KMS-11 (cell line): ENCODE measurements at regions not wholly inside any gene's neighbourhood (a gene's known extent, or its start where the extent isn't known, plus 50 kb on each side); places are given as distances from the start of the nearest gene placed in this dataset.

Experiments used
- H2AFZ ChIP-seq: fragments of 200-600 bp; sonication (generic); 2 replicates; pipeline ENCODE4 v1.6.1; 2016; ENCODE audit warnings: antibody characterized with exemption, mixed run types, low read depth
- H3K27ac ChIP-seq: fragments of 200-600 bp; sonication (generic); 2 replicates; pipeline ENCODE4 v1.6.1; 2016; ENCODE audit warnings: mild to moderate bottlenecking, mixed run types
- H3K27me3 ChIP-seq: fragments of 200-600 bp; sonication (generic); 2 replicates; pipeline ENCODE4 v1.6.1; 2017; ENCODE audit warnings: mild to moderate bottlenecking, low read depth, mixed run types, moderate library complexity; ENCODE audit not compliant: insufficient read depth
- H3K36me3 ChIP-seq: fragments of 200-600 bp; sonication (generic); 2 replicates; pipeline ENCODE4 v1.6.1; 2017; ENCODE audit warnings: mild to moderate bottlenecking, mixed run types; ENCODE audit not compliant: insufficient read depth
- H3K4me1 ChIP-seq: fragments of 200-600 bp; sonication (generic); 2 replicates; pipeline ENCODE4 v1.6.1; 2016; ENCODE audit warnings: mild to moderate bottlenecking, low read depth, mixed run types; ENCODE audit not compliant: poor library complexity, severe bottlenecking
- H3K4me2 ChIP-seq: fragments of 200-600 bp; sonication (generic); 2 replicates; pipeline ENCODE4 v1.7.0; 2016; ENCODE audit warnings: mild to moderate bottlenecking, mixed run types
- H3K4me3 ChIP-seq: fragments of 200-600 bp; sonication (generic); IDR thresholded peaks from 2 replicates; pipeline ENCODE4 v1.6.1; 2017; ENCODE audit warnings: low read depth, low read length, mixed read lengths; ENCODE audit not compliant: insufficient read depth
- H3K79me2 ChIP-seq: fragments of 200-600 bp; sonication (generic); 2 replicates; pipeline ENCODE4 v1.6.1; 2016; ENCODE audit warnings: low read depth, mixed run types; ENCODE audit not compliant: insufficient read depth
- H3K9ac ChIP-seq: fragments of 200-600 bp; sonication (generic); 2 replicates; pipeline ENCODE4 v1.6.1; 2016; ENCODE audit warnings: mild to moderate bottlenecking, mixed run types
- H4K20me1 ChIP-seq: fragments of 200-600 bp; sonication (generic); 2 replicates; pipeline ENCODE4 v1.6.1; 2016; ENCODE audit warnings: mild to moderate bottlenecking, mixed run types; ENCODE audit not compliant: insufficient read depth
- TF ChIP-seq, protein P1 (sequence below): fragments of 200-600 bp; sonication (generic); conservative IDR thresholded peaks from 2 replicates; pipeline ENCODE4 v1.6.1; 2017; ENCODE audit warnings: low read depth, mild to moderate bottlenecking, antibody characterized with exemption, low read length, moderate library complexity, mixed read lengths

DNA sequence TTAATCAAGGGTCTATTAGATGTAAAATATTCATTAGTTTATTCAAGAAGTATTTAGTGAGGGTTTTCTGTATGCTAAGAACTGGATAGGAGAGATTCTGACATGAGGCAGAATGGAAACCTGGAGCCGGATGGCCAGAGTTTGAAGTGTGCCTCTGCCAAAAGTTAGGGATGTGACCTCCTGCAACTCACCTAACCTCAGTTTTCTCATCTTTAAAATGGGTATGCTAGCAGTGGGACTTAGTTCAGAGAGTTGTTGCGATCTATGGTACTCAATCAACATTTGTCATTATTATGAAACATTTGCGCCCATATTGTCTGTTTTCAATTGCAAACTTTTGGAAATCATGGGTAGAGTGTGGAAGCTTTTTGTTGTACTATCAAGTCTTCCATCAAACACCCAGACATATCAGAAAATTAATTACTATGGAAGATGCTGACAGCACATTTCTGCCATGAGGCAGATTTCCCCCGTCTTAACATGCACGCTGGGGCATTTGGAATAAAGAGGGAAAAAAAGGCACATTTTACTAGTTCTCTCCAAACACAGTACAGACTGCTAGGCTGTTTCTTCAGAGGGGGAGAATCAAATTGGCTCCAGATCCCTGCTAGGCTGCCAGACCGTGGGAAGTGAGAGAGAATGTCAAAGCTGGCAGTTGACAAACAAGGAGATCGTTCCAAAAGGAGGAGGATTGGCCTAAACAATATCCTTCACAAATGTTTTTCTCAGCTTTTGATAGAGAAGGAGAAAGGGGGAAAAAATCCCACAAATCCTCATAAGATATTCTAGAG is 205.3 kb upstream of the TSHZ2 start:
- no peak overlapping the region for H3K4me3 ChIP-seq
- no peaks in the 10 kb centered on the region for H3K27me3 ChIP-seq
- H3K79me2 ChIP-seq, result no peaks in the 10 kb centered on the region
- no peaks in the 10 kb centered on the region for H3K36me3 ChIP-seq
- no peak overlapping the region for H3K4me2 ChIP-seq
- H2AFZ ChIP-seq, result no peak overlapping the region
- no peak overlapping the region for H3K27ac ChIP-seq
- no peaks in the 10 kb centered on the region for H4K20me1 ChIP-seq
- H3K9ac ChIP-seq, result no peak overlapping the region
- H3K4me1 ChIP-seq, result no peaks in the 10 kb centered on the region
- TF ChIP-seq, protein P1, sequence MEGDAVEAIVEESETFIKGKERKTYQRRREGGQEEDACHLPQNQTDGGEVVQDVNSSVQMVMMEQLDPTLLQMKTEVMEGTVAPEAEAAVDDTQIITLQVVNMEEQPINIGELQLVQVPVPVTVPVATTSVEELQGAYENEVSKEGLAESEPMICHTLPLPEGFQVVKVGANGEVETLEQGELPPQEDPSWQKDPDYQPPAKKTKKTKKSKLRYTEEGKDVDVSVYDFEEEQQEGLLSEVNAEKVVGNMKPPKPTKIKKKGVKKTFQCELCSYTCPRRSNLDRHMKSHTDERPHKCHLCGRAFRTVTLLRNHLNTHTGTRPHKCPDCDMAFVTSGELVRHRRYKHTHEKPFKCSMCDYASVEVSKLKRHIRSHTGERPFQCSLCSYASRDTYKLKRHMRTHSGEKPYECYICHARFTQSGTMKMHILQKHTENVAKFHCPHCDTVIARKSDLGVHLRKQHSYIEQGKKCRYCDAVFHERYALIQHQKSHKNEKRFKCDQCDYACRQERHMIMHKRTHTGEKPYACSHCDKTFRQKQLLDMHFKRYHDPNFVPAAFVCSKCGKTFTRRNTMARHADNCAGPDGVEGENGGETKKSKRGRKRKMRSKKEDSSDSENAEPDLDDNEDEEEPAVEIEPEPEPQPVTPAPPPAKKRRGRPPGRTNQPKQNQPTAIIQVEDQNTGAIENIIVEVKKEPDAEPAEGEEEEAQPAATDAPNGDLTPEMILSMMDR, result no peak

DNA sequence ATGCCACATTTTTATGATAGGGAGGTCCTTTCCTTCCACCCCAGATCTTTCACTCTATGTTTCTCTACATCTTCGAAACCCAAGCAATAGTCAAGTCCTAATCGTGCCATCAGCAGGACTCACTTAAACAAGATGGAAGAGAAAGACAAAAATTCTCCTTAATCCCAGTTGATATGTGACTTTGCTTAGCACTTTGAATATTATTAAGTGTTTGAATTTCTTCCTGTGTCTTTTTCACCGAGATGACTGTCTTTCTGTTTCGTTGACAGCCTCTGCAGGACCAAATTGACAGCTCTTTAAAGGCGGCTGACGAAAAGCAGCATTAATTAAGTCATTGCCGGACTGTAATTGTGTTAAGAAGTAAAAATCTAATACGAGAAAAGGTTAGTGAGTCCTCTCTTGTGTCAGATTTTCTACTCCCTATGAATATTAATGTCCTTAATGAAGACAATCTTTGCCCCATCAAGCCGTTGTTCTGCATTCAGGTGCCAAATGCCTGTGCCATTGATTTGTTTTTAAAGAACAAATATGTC is 208.8 kb upstream of the TSHZ2 start:
- H3K27ac ChIP-seq, result no peak overlapping the region
- no peak overlapping the region for H3K9ac ChIP-seq
- H3K4me1 ChIP-seq, result no peaks in the 10 kb centered on the region
- H3K4me3 ChIP-seq, result no peak overlapping the region
- H3K27me3 ChIP-seq, result no peaks in the 10 kb centered on the region
- no peaks in the 10 kb centered on the region for H3K36me3 ChIP-seq
- no peaks in the 10 kb centered on the region for H3K79me2 ChIP-seq
- no peak overlapping the region for H3K4me2 ChIP-seq
- no peaks in the 10 kb centered on the region for H4K20me1 ChIP-seq
- TF ChIP-seq, protein P1, result no peak
- H2AFZ ChIP-seq, result no peak overlapping the region

DNA sequence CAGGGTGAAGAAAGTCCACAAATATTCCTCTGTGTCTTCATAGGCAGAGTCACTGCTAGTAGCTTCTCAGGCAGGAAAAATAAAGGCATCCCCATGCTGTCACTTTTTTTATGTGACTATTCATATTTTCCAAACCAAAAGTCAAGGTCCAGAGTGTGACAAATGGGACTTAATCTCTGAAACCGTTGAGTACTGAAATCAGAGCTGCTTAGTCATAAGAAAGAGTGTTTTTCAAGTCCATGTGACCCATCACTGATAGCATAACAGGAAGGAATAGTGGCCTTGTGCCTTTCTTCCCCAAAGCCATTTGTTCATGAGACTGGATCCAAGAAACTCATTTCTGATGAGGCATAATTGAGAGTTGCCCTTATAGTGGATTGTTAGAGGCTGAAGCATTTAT is 210.3 kb upstream of the TSHZ2 start:
- Histone ChIP-seq H3K9ac (no peak overlapping the region), H3K27ac (no peak overlapping the region), H3K4me1 (no peaks in the 10 kb centered on the region), H3K4me3 (no peak overlapping the region), H3K79me2 (no peaks in the 10 kb centered on the region), H3K4me2 (no peak overlapping the region), H3K27me3 (no peaks in the 10 kb centered on the region), H4K20me1 (no peaks in the 10 kb centered on the region), H2AFZ (no peak overlapping the region), H3K36me3 (no peaks in the 10 kb centered on the region)
- TF ChIP-seq, protein P1, result no peak

DNA sequence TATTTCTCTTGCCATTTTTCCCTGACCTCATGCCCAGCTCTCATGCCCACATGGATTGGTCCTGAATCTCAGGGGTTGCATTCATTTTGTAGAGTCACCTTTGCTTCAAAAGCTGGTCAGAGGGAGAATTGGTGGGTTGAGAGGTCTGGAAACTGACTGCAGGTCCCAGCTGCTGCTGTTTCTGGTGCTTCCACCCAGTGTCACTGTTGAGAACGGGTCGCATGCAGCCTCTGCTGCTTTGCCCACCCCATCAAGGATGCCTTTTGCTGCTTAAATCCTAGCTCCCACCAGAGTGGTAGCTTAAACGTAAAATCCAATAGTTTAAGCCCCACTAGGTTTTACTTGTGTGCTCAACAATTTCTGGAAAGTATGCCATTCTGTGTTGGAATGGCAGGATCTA is 211.4 kb upstream of the TSHZ2 start:
- TF ChIP-seq, protein P1, result no peak
- no peaks in the 10 kb centered on the region for H4K20me1 ChIP-seq
- no peak overlapping the region for H3K9ac ChIP-seq
- H3K4me1 ChIP-seq, result no peaks in the 10 kb centered on the region
- H3K79me2 ChIP-seq, result no peaks in the 10 kb centered on the region
- H2AFZ ChIP-seq, result no peak overlapping the region
- no peak overlapping the region for H3K4me3 ChIP-seq
- H3K27ac ChIP-seq, result no peak overlapping the region
- no peak overlapping the region for H3K4me2 ChIP-seq
- no peaks in the 10 kb centered on the region for H3K36me3 ChIP-seq
- H3K27me3 ChIP-seq, result no peaks in the 10 kb centered on the region
